Astrocyte of the cerebellum (primary cell): ENCODE measurements at regions not wholly inside any gene's neighbourhood (a gene's known extent, or its start where the extent isn't known, plus 50 kb on each side); places are given as distances from the start of the nearest gene placed in this dataset.
"Not testable (repeated sequence)": the region's sequence is repeated elsewhere in the genome, so short reads cannot be mapped to it uniquely, and the experiment has no call there.

Experiments used
- DNase-seq: peaks from one replicate; pipeline ENCODE4 v3.0.0-alpha.2; 2011; ENCODE audit warnings: low read depth
- H3K4me3 ChIP-seq: 2 replicates; pipeline ENCODE4 v1.5.1; 2011; ENCODE audit warnings: mild to moderate bottlenecking, low read depth, low read length, moderate library complexity
- in situ Hi-C: cut with HindIII; loops from 2 replicates; pipeline ENCODE4 v1.10.0; 2017; ENCODE audit warnings: low sequenced_read_pairs
- TF ChIP-seq, protein P1 (sequence below): IDR thresholded peaks from 2 replicates; pipeline ENCODE4 v1.5.1; 2012; ENCODE audit warnings: low read length, low read depth, moderate library complexity, mild to moderate bottlenecking; ENCODE audit errors: missing control alignments

GRCh38 chr10:56469482-56469881, 108.4 kb upstream of the ZWINT start:
- in situ Hi-C loops: no loop called here
- H3K4me3 ChIP-seq: no peak overlapping the region
- TF ChIP-seq, protein P1, sequence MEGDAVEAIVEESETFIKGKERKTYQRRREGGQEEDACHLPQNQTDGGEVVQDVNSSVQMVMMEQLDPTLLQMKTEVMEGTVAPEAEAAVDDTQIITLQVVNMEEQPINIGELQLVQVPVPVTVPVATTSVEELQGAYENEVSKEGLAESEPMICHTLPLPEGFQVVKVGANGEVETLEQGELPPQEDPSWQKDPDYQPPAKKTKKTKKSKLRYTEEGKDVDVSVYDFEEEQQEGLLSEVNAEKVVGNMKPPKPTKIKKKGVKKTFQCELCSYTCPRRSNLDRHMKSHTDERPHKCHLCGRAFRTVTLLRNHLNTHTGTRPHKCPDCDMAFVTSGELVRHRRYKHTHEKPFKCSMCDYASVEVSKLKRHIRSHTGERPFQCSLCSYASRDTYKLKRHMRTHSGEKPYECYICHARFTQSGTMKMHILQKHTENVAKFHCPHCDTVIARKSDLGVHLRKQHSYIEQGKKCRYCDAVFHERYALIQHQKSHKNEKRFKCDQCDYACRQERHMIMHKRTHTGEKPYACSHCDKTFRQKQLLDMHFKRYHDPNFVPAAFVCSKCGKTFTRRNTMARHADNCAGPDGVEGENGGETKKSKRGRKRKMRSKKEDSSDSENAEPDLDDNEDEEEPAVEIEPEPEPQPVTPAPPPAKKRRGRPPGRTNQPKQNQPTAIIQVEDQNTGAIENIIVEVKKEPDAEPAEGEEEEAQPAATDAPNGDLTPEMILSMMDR: no peak
- DNase-seq: no peak

GRCh38 chr10:56466005-56466404, 104.9 kb upstream of the ZWINT start:
- TF ChIP-seq, protein P1: no peak
- no peak overlapping the region for H3K4me3 ChIP-seq
- no peak for DNase-seq
- in situ Hi-C loops: no loop called here

- no peak overlapping the region for H3K4me3 ChIP-seq
- no peak for DNase-seq
- in situ Hi-C loops: no loop called here
- TF ChIP-seq, protein P1: no peak
Observed at GRCh38 chr10:56449770-56450169, 88.7 kb upstream of the ZWINT start.

DNA sequence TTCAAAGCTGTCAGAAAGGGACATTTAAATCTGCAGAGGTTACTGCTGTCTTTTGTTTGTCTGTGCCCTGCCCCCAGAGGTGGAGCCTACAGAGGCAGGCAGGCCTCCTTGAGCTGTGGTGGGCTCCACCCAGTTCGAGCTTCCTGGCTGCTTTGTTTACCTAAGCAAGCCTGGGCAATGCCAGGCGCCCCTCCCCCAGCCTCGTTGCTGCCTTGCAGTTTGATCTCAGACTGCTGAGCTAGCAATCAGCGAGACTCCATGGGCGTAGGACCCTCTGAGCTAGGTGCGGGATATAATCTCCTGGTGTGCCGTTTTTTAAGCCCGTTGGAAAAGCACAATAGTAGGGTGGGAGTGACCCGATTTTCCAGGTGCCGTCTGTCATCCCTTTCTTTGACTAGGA, 86.6 kb upstream of the ZWINT start:
- DNase-seq, in situ Hi-C loops, H3K4me3 ChIP-seq: not testable (repeated sequence)

DNA sequence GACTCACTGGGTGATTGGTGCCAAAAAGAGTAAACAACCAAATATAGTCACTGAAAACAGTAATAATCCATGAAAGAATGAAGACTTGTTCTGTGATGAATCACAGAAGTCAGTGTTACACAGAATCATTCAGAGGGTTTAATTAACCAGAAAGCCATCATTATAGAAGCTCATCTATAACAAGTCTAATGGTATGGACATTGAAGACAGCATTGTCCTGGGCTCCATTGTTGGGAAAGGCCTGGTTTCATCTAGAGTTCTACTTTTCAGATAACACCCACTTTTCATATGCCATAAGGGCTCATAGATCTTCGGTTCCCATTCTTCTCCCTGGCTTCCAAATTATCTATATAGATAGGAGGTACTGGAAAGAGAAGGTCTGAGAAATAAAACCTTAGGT, 80.3 kb upstream of the ZWINT start:
- in situ Hi-C loops, H3K4me3 ChIP-seq, DNase-seq: not testable (repeated sequence)
